Esophagus squamous epithelium (tissue), 5 donors: ENCODE measurements at regions not wholly inside any gene's neighbourhood (a gene's known extent, or its start where the extent isn't known, plus 50 kb on each side); places are given as distances from the start of the nearest gene placed in this dataset.

Experiments used
- DNase-seq: peaks from one replicate; lab custom pipeline; 2025; lab: John Stamatoyannopoulos, UW
- H3K27ac ChIP-seq, 4 donors: fragments of 200-600 bp; sonication (generic); one replicate each; pipeline ENCODE4 v1.5.1; 2016 to 2019; ENCODE audit warnings: mild to moderate bottlenecking in 1 of 4
- H3K27me3 ChIP-seq, 4 donors: fragments of 200-600 bp; sonication (generic); 1 replicate in 3 of 4; 2 replicates in 1 of 4; pipeline versions ENCODE4 v1.5.1 to v1.6.0; 2017 to 2021; ENCODE audit warnings: antibody characterized with exemption in 1 of 4
- H3K36me3 ChIP-seq, 3 donors: fragments of 200-600 bp; sonication (generic); one replicate each; pipeline ENCODE4 v1.5.1; 2016 to 2019
- H3K4me1 ChIP-seq, 3 donors: fragments of 200-600 bp; sonication (generic); one replicate each; pipeline ENCODE4 v1.5.1; 2017 to 2019
- H3K4me3 ChIP-seq, 4 donors: fragments of 200-600 bp; sonication (generic); 1 replicate in 3 of 4; 2 replicates in 1 of 4; pipeline ENCODE4 v1.5.1; 2016 to 2019; ENCODE audit warnings: mild to moderate bottlenecking in 2 of 4, moderate library complexity in 1 of 4
- H3K9me3 ChIP-seq, 3 donors: fragments of 200-600 bp; sonication (generic); one replicate each; pipeline ENCODE4 v1.5.1; 2016 to 2019
- POLR2A ChIP-seq, 4 donors: fragments of 450-650 bp; IDR thresholded peaks; one replicate each; pipeline ENCODE4 v1.6.1; 2017; ENCODE audit warnings: antibody characterized with exemption in 4 of 4, mild to moderate bottlenecking in 4 of 4, moderate library complexity in 3 of 4
- WGBS, 2 donors: methylation state at CpG; one replicate each; pipeline ENCODE4 v1.1.5; 2018; 5-methylcytosine and 5-hydroxymethylcytosine counted together
- intact Hi-C: fragments of 100-400 bp; cut with DNase I; formaldehyde crosslinking; loops from one replicate; pipeline ENCODE4 v1.15.0; 2022
- TF ChIP-seq, protein P1 (sequence below), 6 experiments: fragments of 450-650 bp in 4 of 6; fragments of 200-600 bp in 2 of 6; sonication (generic) in 2 of 6; IDR thresholded peaks; one replicate each; pipeline ENCODE4 v1.5.1; 2016 to 2019; ENCODE audit warnings: antibody characterized with exemption in 6 of 6, mild to moderate bottlenecking in 4 of 6, moderate library complexity in 4 of 6
- donor health status: DM: yes; HTN: yes; CAD: no.

DNA sequence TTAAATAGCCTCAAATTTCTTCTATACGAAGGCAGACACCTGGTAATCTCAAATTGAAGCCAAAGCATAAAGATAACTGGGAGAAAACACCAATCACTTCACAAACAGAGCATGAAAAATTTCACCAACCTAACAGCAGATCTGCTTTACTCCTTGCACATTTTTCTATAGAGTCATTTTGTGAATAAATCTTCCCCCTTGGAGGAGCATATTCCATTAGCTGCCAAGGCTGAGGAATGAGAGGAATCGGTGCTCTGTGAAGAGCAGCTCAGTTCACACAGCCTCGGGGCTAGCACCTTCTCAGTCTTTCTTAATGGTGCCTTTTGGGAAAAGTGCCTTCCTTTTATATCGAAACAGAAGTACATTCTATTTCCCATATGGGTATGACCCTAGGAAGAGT, 1313.7 kb upstream of the NRXN1 start:
- no peak for DNase-seq
- intact Hi-C loops: no loop called here
- H3K27ac ChIP-seq: no peak overlapping the region
- no peaks in the 10 kb centered on the region for H3K36me3 ChIP-seq
- WGBS, 2 donors: 53 to 59% methylated on average over 4 of the region's 4 CpGs
- no peak overlapping the region for H3K4me3 ChIP-seq
- H3K9me3 ChIP-seq: no peaks in the 10 kb centered on the region
- TF ChIP-seq, protein P1, sequence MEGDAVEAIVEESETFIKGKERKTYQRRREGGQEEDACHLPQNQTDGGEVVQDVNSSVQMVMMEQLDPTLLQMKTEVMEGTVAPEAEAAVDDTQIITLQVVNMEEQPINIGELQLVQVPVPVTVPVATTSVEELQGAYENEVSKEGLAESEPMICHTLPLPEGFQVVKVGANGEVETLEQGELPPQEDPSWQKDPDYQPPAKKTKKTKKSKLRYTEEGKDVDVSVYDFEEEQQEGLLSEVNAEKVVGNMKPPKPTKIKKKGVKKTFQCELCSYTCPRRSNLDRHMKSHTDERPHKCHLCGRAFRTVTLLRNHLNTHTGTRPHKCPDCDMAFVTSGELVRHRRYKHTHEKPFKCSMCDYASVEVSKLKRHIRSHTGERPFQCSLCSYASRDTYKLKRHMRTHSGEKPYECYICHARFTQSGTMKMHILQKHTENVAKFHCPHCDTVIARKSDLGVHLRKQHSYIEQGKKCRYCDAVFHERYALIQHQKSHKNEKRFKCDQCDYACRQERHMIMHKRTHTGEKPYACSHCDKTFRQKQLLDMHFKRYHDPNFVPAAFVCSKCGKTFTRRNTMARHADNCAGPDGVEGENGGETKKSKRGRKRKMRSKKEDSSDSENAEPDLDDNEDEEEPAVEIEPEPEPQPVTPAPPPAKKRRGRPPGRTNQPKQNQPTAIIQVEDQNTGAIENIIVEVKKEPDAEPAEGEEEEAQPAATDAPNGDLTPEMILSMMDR (IDR thresholded peaks at IDR 0.05): no peak
- no peak for TF ChIP-seq POLR2A (IDR thresholded peaks at IDR 0.05)
- no peaks in the 10 kb centered on the region for H3K4me1 ChIP-seq
- no peaks in the 10 kb centered on the region for H3K27me3 ChIP-seq

DNA sequence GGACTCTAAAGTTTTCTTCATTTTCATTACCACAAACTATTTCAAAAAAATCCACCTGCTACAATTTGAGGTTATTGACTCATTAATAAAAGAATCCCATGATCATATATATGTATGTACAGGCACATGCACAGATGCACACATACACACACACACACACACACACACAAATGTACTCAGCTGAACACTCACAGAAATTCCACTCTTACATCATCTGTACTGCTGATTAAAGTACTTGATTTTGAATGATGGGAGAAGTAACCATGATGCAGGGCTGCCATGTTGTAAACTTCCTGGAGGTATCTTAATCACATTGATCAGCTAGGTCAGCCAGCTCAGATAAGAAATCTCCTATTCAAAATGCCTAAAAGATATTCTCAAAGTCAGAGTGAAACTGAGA, 1313.2 kb upstream of the NRXN1 start:
- no peaks in the 10 kb centered on the region for H3K9me3 ChIP-seq
- DNase-seq: no peak
- no peaks in the 10 kb centered on the region for H3K36me3 ChIP-seq
- no peak overlapping the region for H3K4me3 ChIP-seq
- H3K27me3 ChIP-seq: no peaks in the 10 kb centered on the region
- no peaks in the 10 kb centered on the region for H3K4me1 ChIP-seq
- TF ChIP-seq POLR2A (IDR thresholded peaks at IDR 0.05): no peak
- intact Hi-C loops: no loop called here
- no peak overlapping the region for H3K27ac ChIP-seq

DNA sequence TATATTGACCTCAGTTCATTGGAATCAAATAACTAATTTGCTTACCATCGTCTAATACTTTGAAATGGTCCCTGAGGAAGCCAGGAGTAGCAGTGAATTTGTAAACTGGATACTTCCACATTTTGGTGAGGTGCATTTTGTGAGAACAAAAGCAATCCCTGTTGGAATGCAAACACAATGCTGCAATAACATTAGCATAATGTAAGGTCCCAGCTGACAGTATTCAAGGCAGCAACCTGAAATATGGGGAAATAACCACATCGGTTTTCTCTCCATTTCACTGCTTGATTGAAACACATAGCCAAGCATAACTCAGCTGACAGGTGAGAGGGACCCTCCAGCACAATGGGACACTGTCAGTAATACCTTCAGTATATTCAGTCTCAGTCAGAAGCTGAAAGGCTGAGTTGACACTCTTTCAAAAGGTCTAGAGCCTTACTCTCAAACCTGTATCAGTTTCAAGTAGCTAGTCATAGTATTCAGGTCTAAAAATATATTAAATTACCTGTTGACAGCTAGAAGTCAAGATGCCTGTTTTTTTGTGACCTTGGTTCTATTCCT, 1311.9 kb upstream of the NRXN1 start:
- no peak overlapping the region for H3K4me3 ChIP-seq
- no peaks in the 10 kb centered on the region for H3K36me3 ChIP-seq
- H3K27ac ChIP-seq: no peak overlapping the region
- no peaks in the 10 kb centered on the region for H3K27me3 ChIP-seq
- TF ChIP-seq, protein P1 (IDR thresholded peaks at IDR 0.05): no peak
- TF ChIP-seq POLR2A (IDR thresholded peaks at IDR 0.05): no peak
- H3K9me3 ChIP-seq: no peaks in the 10 kb centered on the region
- intact Hi-C loops: no loop called here
- 41 to 55% methylated on average over 2 of the region's 2 CpGs for WGBS, 2 donors
- DNase-seq: no peak
- no peaks in the 10 kb centered on the region for H3K4me1 ChIP-seq

DNA sequence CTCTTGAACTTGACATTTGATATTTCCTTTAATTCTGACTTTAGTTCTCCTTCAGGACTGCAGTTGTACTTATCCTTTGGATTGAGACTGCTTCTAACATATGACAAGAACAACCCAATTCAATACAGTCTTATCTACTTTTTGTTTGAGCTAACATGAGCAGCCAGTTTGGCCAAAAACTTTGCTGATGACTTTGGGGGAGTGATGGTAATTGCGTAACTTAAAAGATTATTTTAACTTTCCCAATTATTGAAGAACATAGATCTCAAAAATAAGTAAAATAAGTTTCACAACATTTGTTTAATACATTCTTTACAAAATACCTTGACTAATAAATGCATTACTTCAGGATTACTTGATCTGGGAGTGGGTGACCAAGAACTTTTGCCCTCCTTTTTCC, 1311.1 kb upstream of the NRXN1 start:
- Histone ChIP-seq H3K27me3 (no peaks in the 10 kb centered on the region), H3K27ac (no peak overlapping the region), H3K4me3 (no peak overlapping the region), H3K9me3 (no peaks in the 10 kb centered on the region), H3K4me1 (no peaks in the 10 kb centered on the region), H3K36me3 (no peaks in the 10 kb centered on the region)
- no peak for DNase-seq
- TF ChIP-seq, protein P1 (IDR thresholded peaks at IDR 0.05): no peak
- no peak for TF ChIP-seq POLR2A (IDR thresholded peaks at IDR 0.05)
- 33 to 94% methylated on average over 1 of the region's 1 CpG for WGBS, 2 donors
- intact Hi-C loops: no loop called here

DNA sequence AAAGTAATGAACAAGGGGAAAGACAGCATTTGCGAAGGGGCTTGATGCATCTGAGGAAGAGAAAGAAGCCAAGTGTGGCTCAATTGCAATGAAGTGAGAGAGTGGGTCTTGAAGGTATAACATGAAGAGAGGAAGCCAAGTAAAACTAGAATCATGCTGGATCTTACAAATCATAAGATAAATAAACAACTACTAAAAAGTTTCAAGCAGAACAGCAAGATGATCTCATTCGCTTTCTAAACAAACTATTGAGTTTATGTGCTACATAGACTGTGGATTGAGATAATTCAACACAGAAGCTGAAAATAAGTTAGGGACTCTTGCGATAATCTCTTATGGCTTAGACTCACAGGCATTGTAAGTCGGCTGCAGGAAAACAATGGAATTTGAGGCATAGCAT, 1310.5 kb upstream of the NRXN1 start:
- intact Hi-C loops: no loop called here
- Histone ChIP-seq H3K4me1 (no peaks in the 10 kb centered on the region), H3K9me3 (no peaks in the 10 kb centered on the region), H3K27ac (no peak overlapping the region), H3K27me3 (no peaks in the 10 kb centered on the region), H3K36me3 (no peaks in the 10 kb centered on the region), H3K4me3 (no peak overlapping the region)
- DNase-seq: no peak
- 55 to 73% methylated on average over 4 of the region's 4 CpGs for WGBS, 2 donors
- TF ChIP-seq, protein P1 (IDR thresholded peaks at IDR 0.05): no peak
- no peak for TF ChIP-seq POLR2A (IDR thresholded peaks at IDR 0.05)

DNA sequence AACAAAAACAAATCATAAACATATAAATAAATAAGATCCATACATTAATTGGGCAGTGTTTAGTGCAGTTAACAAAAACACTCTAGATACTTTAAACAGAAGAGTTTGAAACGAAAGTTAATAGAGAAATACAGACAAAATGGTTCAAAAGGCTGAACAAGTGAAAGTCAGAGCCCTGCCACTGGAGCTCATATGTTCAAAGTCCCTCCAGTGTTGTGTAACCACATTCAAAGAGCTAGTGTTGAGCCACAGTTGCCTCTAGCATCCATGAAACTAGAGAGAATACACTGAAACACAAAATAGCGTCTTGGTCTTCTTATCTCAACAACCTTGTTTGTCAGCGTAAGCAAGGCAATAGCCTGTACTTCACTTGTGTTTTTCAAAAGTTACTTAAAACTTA, 1309.8 kb upstream of the NRXN1 start:
- no peak for DNase-seq
- H3K36me3 ChIP-seq: no peaks in the 10 kb centered on the region
- 55 to 63% methylated on average over 3 of the region's 3 CpGs for WGBS, 2 donors
- H3K9me3 ChIP-seq: no peaks in the 10 kb centered on the region
- no peak for TF ChIP-seq POLR2A (IDR thresholded peaks at IDR 0.05)
- TF ChIP-seq, protein P1 (IDR thresholded peaks at IDR 0.05): no peak
- H3K4me1 ChIP-seq: no peaks in the 10 kb centered on the region
- no peak overlapping the region for H3K4me3 ChIP-seq
- intact Hi-C loops: no loop called here
- no peaks in the 10 kb centered on the region for H3K27me3 ChIP-seq
- no peak overlapping the region for H3K27ac ChIP-seq
